GM18505 (cell line): ENCODE measurements at regions not wholly inside any gene's neighbourhood (a gene's known extent, or its start where the extent isn't known, plus 50 kb on each side); places are given as distances from the start of the nearest gene placed in this dataset.
"Not testable (repeated sequence)": the region's sequence is repeated elsewhere in the genome, so short reads cannot be mapped to it uniquely, and the experiment has no call there.

Source experiments
- ATAC-seq: cut with Tn5 transposase; IDR thresholded peaks from one replicate; pipeline ENCODE4 v1.9.1; 2021; ENCODE audit not compliant: unreplicated experiment
- POLR2A ChIP-seq: IDR thresholded peaks from 4 replicates; pipeline ENCODE4 v1.6.1; 2011; ENCODE audit warnings: borderline replicate concordance; ENCODE audit not compliant: insufficient read depth, insufficient read length; ENCODE audit errors: extremely low read depth

DNA sequence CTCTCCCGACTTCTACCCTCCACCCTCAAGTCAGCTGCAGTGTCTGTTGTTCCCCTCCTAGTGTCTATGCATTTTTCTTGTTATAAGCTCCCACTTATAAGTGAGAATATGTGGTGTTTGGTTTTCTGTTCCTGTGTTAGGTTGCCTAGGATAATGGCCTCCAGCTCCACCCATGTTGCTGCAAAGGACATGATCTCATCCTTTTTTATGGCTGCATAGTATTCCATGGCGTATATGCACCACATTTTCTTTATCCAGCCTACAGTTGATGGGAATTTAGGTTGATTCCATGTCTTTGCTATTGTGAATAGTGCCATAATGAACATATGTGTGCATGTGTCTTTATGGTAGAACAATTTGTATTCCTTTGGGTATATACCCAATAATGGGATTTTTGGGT is 80.7 kb downstream of the SPTSSA start:
- not testable (repeated sequence) for ATAC-seq

DNA sequence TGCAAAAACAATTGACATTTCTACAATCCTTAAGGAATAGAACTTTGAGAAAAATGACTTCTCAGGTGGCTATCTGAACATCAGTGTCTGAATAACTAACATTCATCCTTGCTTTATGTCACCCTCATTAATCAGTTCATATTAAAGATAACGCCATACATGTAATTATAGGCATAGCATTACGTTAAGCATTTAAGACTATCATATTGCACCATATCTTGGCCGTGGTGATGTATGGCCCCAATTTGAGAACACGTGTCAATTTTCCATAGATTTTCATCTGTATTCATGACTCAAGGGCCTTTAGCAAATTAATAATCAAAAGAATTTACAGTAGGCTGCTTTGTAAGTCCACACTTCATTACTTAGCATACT is 81.6 kb downstream of the SPTSSA start:
- no peak for ATAC-seq
- no peak for TF ChIP-seq POLR2A

DNA sequence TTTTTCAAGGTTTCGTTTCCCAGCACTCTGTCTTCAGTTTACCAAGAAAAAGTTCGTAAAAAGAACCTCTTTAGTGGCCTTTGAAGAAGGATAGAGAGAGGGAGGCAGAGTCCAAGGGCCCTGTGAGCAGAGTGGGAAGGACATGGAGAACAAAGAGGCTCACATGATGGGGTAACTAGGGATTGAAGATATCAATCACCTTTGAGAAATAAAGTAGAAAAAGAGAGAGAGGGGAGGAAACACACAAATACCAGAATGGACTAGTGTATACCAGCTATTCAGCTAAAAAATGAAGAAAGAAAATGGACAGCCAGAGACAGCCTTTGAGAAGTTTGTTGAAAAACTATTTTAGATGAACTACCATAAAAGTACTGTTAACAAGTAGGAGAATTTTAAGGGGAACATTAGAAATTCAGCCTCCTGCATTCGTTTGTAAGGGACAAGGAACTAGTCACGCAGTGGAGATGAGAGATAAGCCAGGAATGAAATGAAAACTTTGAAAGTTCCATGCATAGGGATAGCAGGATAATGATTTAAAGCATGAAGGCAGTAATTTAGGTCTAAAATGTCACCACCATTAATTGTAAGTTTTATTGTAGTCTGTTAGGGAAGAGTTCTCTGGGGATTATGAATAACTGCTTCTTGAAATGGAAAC is 82.1 kb downstream of the SPTSSA start:
- no peak for ATAC-seq
- TF ChIP-seq POLR2A = no peak

DNA sequence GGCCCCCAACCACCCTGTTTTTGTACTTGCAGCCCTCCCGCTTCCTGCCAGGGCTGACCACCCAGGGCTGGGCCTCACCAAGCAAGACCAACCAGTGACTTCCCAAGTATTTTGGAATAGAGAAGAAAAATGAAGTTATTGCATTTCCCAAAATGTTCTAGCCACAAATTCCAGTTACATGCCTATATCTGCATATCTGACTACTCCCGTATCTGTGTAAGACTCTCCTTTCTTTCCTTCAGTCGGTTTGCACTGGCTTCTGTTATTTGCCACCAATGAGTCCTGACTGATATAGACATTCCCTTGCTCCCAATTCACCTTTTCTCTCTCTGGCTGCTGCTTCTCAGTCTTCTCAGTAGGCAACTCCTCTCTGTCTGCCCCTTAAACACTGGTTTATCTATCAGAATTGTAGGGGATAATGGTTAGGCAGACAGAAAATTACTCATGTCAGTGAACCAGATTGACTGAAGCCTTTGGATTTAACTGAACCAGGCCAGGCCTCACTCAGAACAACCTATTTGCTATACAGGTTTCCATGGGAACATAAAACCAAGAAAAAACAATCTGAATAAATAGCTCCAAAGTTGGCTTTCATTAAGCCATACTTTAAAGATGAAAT is 85.3 kb downstream of the SPTSSA start:
- TF ChIP-seq POLR2A = no peak
- ATAC-seq = no peak

DNA sequence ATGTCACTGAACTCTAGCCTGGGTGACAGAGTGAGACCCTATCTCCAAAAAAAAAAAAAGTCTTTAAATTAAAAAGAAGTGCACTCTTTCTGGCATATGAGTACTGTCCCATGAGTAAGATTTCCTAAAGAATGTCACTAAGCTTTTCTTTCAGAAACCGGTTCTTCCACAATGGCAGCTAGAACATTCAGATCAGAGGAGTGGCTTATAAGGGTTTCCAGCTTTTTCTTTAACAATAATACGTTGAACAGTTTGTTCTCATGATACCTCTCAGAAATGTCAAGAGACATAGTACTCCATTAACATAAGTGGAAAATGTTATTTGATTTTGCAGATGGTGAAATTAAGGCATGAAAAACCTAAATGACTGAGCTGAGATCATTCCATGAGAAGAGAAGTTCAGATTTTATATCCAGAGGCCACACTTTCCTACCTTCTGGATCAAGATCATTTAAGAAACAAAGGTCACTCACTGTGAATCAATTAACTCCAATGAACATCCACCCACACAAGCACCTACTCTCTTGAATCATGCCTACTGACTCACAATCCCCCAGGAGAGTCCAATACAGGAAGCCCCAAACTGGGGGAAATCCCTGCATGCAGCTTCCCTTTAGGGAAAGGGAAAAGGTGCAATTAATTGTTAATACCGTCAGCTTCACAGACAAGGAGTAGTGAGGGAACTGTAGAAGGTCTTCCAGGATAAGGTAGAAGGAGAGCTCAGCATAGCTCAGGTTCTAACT is 86.9 kb downstream of the SPTSSA start:
- no peak for ATAC-seq
- TF ChIP-seq POLR2A = no peak

DNA sequence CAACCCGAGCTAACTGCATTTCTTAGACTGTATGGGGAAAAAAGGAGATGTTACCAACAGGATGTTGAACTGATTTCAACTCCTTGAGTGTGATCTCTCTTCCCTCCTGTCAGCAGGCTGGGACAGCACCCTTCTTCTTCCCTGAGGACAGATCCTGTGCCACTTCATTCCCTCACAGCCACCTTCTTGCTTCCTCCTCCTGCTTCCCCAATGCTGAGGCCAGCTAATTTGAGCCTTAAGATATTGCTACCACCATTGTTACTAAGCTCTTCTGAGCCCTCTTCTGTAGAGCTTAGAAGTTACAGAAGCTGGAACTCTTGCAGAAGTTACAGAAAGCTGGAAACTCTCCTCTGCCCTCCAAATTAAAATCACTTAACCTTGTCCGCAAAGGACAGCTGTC is 88.8 kb downstream of the SPTSSA start:
- no peak for ATAC-seq
- no peak for TF ChIP-seq POLR2A

DNA sequence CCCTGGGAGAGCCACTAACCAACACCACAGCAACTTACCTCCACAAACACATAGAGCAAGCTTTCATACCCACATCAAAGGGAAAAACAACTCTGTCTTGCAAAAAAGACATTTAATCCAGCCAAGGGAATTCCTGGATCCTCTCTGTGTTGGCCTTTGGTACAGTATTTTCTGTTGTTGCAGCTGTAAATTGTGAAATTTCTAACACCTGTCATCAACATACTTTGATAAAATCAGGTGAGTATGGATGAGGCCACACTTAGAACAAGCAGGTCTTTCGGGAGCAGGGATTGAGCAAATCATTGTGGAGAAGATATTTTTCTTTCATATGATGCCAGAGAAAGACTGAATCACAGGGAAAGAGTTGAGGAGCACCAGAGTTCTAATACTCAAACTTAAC is 89.3 kb downstream of the SPTSSA start:
- no peak for ATAC-seq
- TF ChIP-seq POLR2A = no peak

DNA sequence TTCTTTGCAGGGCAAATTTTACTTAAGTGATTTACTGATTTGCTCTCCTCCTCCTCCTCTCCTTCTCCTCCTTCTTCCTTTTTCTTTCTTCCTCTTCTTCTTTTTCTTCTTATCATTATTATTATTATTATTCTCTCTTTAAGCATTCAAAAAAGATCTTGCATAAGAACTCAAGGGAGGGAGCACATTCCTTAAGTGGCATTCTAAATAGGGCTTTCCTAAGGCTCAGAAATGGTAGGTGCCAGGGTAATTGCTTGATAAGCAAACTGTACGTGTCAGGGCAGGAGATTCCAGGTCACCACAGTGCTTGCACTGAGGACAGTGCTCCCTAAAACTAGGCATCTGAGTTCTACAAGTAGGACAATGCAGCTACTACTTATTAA is 92.4 kb downstream of the SPTSSA start:
- TF ChIP-seq POLR2A = no peak
- ATAC-seq = no peak

DNA sequence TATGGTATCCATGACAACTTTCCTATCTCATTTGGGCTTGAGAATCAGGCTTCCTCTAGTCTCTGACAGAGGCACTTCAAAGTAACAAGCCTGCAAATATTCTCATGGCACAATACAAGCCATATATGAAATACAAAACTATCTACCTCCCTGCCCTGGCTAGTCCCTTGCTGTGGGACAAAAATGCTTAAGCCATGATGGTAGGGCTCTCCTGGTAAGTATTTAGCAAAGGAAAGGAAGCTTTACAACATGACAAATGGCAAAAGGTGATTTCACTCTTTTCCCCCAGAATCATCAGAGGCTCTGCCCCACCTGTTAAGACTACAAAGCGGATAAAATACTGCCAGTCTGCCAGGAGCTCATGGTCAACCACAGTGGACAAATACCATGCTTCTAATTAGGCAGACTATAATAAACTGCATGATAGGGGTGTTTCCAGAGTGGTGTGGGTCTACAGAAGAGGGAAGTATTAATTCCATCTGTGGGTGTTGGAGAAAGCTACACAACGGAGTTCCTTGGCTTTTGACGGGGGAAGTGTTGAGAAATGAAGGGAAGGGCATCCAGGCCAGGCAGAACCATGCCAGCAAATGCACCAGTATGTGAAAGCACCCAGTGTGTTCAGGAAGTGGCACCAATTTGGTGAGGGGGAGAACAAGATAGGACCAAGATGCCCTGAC is 92.9 kb downstream of the SPTSSA start:
- no peak for TF ChIP-seq POLR2A
- no peak for ATAC-seq

DNA sequence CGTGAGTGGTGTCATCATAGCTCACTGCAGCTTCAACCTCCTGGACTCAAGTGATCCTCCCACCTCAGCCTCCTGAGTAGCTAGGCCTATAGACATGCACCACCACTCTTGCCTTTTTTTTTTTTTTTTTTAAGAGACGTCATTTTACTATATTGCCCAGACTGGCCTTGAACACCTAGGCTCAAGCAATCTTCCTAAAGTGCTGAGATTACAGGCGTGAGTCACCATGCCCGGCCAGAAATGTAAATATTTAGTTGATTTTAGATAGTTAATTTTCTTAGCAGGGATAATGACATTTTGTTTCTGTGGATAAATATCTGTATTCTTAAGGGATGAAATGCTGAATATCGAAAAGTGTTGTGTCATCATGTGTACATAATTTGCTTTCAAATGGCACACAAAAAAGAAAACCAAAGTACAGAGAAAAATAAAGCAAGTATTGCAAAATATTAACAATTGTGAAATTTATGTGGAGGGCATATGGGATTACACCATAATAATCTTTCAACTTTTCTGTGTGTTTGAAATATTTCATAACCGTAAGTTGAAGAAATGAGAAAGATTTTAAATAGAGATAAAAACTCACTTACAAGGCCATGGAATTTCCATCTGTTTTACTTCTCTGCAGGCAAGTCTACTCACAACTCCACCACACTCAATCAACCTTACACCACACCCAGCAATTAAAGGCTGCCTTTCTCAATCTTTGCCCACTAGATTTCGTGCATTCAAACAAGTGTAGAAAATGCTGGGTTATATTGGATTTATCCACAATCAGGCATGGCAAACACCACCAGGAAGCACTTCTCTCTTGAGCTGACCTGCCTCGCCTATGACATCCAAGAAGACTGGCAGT is 93.7 kb downstream of the SPTSSA start:
- no peak for TF ChIP-seq POLR2A
- no peak for ATAC-seq

DNA sequence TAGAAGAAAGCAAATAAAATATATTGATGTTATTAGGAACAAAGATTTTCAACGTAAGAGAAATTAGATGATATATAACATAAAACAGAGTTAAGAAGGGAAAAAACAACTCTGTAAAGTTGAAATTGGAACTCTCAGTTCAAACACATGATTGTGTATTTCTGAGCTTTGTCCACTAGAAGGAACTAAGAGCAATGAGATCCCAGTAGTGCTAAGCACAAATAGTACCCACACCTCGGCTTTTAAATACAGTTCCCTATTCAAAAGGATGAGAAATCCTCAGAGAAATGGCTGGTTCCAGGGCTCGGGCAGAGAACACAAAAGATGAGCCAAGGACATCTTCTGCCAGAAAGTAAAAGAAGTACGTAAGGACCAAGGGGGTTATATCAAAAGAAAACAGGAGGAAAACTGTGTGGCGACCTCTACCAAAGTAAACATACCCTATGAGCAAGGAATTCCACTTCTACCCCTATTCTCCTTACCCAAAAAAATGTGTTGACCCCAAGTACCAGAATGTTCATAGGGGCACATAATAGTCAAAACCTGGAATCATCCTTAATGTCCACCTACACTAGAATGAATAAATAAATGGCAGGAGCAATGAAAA is 96.6 kb downstream of the SPTSSA start:
- no peak for TF ChIP-seq POLR2A
- ATAC-seq = no peak

DNA sequence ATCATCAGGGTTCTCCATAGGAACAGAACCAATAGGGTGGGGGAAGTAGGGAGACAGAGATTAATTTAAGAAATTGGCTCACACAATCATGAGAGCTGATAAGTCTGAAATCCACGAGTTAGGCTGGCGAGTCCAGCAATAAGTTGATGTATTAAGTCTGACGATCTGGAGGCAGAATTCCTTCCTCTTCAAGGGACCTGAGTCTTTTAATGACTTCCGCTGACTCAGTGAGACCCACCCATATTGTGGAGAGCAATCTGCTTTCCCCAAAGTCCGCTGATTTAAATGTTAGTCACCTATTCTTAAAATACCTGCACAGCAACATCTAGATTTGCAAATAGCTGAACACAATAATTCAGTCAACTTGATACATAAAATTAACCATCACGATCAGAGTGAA is 97.8 kb downstream of the SPTSSA start:
- TF ChIP-seq POLR2A = no peak
- ATAC-seq = no peak

DNA sequence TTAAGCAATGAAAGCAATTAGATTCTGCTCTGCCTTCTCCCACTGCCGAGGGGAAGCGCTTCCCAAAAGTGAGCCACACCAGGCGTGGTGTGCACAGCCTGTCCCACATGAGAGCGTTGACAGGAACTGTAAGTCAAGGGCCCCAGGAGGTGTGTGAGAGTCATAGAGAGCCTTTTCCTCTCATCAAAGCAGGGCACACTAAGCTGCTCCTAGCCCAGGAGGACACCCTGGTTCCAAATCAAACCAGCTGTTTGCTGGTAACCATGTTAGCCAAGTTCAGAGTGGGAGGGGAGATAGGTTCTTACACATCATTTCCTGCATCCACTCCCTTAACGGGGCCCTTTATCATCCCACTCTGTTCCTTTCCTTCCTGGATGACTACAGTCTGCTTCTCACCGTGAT is 98.3 kb downstream of the SPTSSA start:
- no peak for TF ChIP-seq POLR2A
- ATAC-seq = no peak
